ENCODE measurements at regions not wholly inside any gene's neighbourhood (a gene's known extent, or its start where the extent isn't known, plus 50 kb on each side); places are given as distances from the start of the nearest gene placed in this dataset.
"Not testable (repeated sequence)": the region's sequence is repeated elsewhere in the genome, so short reads cannot be mapped to it uniquely, and the experiment has no call there.

GRCh38 chr10:43851030-43851429 is 202.3 kb upstream of the ZNF32 start:
- no peak for DNase-seq (ENCODE audit: low spot score)

- no peak for DNase-seq (ENCODE audit: low spot score)
Observed at GRCh38 chr10:43849551-43849950, 200.9 kb upstream of the ZNF32 start.

- no peak for DNase-seq (ENCODE audit: low spot score)
Observed at GRCh38 chr10:43846968-43847367, 198.3 kb upstream of the ZNF32 start.

GRCh38 chr10:43846187-43846680 is 197.6 kb upstream of the ZNF32 start:
- no peak for DNase-seq (ENCODE audit: low spot score)

- no peak for DNase-seq (ENCODE audit: low spot score)
Observed at GRCh38 chr10:43845121-43845520, 196.4 kb upstream of the ZNF32 start.

GRCh38 chr10:43844221-43844620 is 195.5 kb upstream of the ZNF32 start:
- no peak for DNase-seq (ENCODE audit: low spot score)

GRCh38 chr10:43843321-43844101 is 194.8 kb upstream of the ZNF32 start:
- DNase-seq (ENCODE audit: low spot score), result no peak

- no peak for DNase-seq (ENCODE audit: low spot score)
Observed at GRCh38 chr10:43842496-43842895, 193.8 kb upstream of the ZNF32 start.

GRCh38 chr10:43842072-43842471 is 193.4 kb upstream of the ZNF32 start:
- no peak for DNase-seq (ENCODE audit: low spot score)

GRCh38 chr10:43839973-43840372 is 191.3 kb upstream of the ZNF32 start:
- DNase-seq (ENCODE audit: low spot score), result no peak

GRCh38 chr10:43834751-43835150 is 186.1 kb upstream of the ZNF32 start:
- DNase-seq (ENCODE audit: low spot score), result not testable (repeated sequence)

GRCh38 chr10:43827853-43828252 is 179.2 kb upstream of the ZNF32 start:
- DNase-seq (ENCODE audit: low spot score), result no peak

GRCh38 chr10:43825984-43826383 is 177.3 kb upstream of the ZNF32 start:
- DNase-seq (ENCODE audit: low spot score), result no peak

GRCh38 chr10:43825421-43825820 is 176.7 kb upstream of the ZNF32 start:
- no peak for DNase-seq (ENCODE audit: low spot score)

- DNase-seq (ENCODE audit: low spot score), result no peak
Observed at GRCh38 chr10:43824934-43825333, 176.3 kb upstream of the ZNF32 start.

- no peak for DNase-seq (ENCODE audit: low spot score)
Observed at GRCh38 chr10:43822631-43823580, 174.2 kb upstream of the ZNF32 start.

GRCh38 chr10:43821103-43821502 is 172.4 kb upstream of the ZNF32 start:
- no peak for DNase-seq (ENCODE audit: low spot score)

GRCh38 chr10:43820663-43821062 is 172.0 kb upstream of the ZNF32 start:
- no peak for DNase-seq (ENCODE audit: low spot score)

- no peak for DNase-seq (ENCODE audit: low spot score)
Observed at GRCh38 chr10:43819464-43820230, 171.0 kb upstream of the ZNF32 start.

GRCh38 chr10:43818687-43819086 is 170.0 kb upstream of the ZNF32 start:
- DNase-seq (ENCODE audit: low spot score), result no peak

GRCh38 chr10:43817368-43817767 is 168.7 kb upstream of the ZNF32 start:
- DNase-seq (ENCODE audit: low spot score), result no peak
